HG02970 (cell line): ENCODE measurements at regions not wholly inside any gene's neighbourhood (a gene's known extent, or its start where the extent isn't known, plus 50 kb on each side); places are given as distances from the start of the nearest gene placed in this dataset.
"Not testable (repeated sequence)": the region's sequence is repeated elsewhere in the genome, so short reads cannot be mapped to it uniquely, and the experiment has no call there.

Source experiments
- ATAC-seq: cut with Tn5 transposase; IDR thresholded peaks from one replicate; pipeline ENCODE4 v1.9.1; 2021; ENCODE audit warnings: mild to moderate bottlenecking, moderate library complexity, moderate number of reproducible peaks; ENCODE audit not compliant: unreplicated experiment, low FRiP score

- ATAC-seq = no peak
Observed at GRCh38 chr12:65670775-65671174, 153.5 kb upstream of the HMGA2 start.

GRCh38 chr12:65672441-65672840, 151.8 kb upstream of the HMGA2 start:
- ATAC-seq = no peak

DNA sequence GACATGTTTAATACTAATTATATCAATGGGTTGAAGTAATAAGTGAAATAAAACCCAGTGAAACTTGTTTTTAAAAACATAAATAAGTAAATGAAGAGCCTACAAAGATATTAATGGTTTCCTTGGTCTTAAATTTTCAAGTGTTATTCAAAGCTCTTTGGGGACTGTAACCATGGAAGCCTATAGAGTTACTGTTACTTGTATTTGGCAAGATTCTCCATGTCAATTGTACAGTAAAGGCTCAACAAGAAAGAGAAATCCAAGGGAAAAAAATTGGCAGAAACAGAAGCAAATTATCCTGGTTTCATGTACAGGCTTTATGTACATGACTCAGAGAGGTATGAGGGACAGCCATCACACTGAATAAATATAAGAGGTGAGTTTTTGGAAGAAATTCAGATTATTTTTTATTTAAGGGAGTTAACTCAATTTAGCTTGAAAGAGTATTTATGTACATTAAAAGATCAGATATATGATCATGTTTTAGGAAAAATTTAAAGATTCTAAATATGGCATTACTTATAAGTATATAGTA, 151.1 kb upstream of the HMGA2 start:
- ATAC-seq = no peak

- ATAC-seq = no peak
Observed at GRCh38 chr12:65673732-65674131, 150.6 kb upstream of the HMGA2 start.

DNA sequence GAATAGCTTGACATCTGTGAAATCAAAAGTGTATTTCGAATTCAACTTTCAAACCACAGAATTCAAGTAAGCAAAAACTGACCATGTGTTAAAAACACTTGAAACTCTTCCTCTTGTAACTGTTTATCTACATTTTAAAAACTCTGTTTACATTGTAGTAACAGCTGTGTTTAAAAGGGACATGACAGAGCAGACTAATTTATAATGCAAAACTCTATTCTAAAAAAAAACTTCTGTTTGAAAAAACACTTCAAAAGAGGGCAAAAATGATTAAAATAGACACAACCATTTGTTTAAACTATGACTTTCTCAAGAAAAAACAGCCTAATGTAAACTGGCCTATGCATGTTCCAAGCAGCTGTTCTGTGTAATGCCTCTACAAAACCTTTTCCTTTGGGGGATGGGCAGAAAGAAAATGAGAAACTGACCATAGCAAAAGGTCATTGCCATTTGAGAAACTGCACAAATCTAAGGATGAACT, 149.1 kb upstream of the HMGA2 start:
- ATAC-seq = no peak

DNA sequence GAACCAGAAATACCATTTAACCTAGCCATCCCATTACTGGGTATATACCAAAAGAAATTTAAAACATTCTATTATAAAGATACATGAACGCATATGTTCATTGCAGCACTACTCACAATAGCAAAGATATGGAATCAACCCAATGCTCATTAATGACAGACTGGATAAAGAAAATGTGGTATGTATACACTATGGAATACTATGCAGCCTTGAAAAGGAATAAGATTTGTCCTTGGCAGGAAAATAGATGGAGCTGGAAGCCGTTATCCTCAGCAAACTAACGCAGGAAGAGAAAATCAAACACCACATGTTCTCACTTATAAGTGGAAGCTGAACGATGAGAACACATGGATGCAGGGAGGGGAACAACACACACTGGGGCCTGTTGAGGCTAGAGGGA, 146.1 kb upstream of the HMGA2 start:
- not testable (repeated sequence) for ATAC-seq

DNA sequence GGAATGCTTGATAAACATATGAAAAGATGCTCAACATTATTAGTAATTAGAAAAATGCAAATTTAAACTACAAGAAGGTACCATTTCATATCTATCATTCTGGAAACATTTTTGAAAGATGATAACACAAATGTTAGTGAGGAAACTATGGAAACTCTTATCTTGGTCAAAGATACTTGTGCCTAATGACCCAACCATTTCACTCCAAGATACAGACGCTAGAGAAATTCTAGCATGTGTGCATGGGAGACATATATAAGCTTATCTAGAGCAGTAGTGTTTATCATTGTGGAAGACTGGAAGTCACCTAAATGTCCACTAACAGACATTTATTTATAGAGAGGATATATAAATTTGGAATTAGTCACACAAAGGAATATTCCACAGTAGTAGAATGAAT, 143.1 kb upstream of the HMGA2 start:
- no peak for ATAC-seq

GRCh38 chr12:65682112-65682511, 142.2 kb upstream of the HMGA2 start:
- ATAC-seq = no peak

GRCh38 chr12:65684906-65685305, 139.4 kb upstream of the HMGA2 start:
- no peak for ATAC-seq

DNA sequence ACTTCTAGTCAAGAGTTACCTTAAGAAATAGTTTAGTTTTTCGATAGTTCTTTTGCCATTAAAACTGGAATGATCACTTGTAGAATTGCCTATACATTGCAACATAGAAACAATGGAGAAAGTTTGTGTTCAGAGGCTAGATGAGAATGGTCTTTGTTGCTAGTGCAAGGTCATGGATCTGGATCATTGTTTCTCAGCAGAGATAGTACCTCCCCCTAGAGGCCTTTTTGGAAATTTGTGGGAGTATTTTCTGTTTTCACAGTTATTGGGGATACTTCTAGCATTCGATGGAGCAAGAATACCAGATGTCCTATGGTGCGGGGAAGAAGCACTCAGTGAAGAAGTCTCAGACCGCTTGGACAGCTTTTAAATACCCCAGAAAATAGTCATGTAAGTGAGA, 138.8 kb upstream of the HMGA2 start:
- no peak for ATAC-seq

DNA sequence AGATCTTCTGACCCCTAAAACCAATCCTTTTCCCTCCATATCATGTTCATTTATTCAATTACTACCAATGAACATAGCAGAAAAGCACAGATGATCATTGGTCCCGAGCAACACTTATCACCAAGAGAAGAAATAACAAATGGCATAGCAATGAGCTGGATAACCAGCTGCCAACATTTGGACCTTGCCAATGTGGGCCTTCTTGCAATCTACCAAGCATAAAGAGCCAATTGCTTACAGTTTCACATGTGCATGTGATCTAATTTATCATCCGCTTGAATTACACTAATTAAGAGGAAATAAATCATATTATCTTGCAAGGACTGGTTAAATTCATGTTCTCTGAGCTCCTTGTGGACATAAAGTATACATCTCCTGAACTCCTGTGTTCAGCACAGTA, 134.8 kb upstream of the HMGA2 start:
- ATAC-seq = no peak

- ATAC-seq = no peak
Observed at GRCh38 chr12:65690477-65690876, 133.8 kb upstream of the HMGA2 start.

DNA sequence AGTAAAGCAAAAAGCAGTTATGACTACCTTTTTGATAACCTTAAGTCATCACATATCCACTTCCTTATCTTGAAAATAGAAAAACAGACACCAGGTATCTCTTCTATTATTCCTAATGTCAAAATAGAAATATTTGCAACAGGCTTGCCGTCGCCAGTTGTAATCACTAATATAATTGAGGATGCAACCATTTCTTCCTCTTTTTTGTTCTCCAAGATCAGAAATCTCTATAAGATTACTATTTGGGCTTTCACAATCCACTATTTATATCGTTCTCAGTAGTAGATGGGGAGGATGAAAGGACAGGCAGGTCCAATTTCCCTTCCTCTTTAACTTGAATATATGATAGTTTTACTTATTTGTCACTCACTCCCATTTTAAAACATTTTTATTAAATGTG, 130.2 kb upstream of the HMGA2 start:
- ATAC-seq = no peak

DNA sequence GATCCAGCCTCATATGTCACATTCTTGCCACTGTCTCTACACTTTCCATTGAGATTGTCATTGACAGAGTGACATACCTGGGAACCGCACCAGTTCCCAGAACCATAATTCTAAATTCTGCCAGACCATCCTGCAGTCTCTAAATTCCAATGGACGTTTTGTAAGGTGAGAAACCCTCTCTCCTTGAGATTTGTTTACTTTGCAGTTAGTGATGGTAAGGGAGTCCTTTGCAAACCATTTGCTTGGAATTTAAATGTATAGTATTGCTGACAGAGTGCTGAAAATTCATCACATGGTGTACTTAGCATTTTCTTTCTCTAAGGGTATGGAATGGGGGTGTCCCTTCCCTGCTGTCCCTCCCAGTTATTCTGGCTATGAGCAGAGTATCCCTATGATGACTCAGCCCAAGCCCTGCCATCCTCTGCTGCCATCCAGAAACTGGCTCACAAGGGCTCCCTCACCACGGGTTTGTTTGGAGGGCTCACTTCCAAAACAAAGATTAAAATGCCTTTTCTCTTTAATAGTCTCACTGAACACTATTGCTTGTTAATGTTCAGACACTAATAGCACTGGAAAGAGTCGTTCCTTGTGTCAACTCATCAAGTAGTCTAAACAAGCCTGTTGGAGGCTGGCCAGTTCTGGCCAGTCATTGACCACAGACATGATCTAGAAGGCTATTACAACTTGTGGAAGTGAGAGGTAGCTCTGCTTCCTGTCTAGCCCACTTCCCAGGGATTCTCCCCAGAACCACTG, 129.0 kb upstream of the HMGA2 start:
- ATAC-seq = no peak

- no peak for ATAC-seq
Observed at GRCh38 chr12:65696227-65696626, 128.1 kb upstream of the HMGA2 start.

DNA sequence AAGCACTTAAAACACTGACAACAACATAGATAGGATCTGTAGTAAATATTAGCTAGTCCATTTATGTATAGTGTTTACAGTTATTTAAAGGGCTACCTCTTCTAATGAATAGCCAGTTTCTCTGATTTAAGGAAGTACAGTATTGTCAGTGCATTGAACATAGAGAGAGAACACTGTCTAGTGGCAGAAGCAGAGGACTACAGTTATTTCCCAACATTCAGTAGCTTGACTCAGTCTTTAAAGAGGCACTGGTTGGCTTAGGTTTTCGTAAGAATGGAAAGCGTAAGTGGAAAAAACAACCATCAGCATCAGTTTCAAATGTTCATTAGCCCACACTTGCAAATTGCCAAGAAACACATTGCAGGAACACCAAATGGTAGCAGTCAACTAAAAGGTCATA, 125.0 kb upstream of the HMGA2 start:
- no peak for ATAC-seq

DNA sequence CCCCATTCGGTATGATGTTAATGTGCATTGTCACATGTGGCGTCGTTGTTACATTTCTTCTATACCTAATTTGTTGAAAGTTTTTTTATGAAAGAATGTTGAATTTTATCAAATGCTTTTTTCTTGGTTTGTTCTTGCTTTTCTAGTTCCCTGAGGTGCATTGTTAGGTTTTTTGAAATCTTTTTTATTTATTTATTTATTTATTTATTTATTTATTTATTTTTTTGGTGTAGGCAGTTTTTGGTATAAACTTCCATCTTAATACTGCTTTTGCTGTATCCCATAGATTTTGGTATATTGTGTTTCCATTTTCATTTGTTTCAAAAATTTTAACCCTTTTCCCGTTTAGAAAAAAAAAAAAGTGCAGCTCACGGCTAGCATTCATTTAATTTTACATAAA, 121.1 kb upstream of the HMGA2 start:
- no peak for ATAC-seq

GRCh38 chr12:65705380-65705876, 118.9 kb upstream of the HMGA2 start:
- ATAC-seq = no peak

- no peak for ATAC-seq
Observed at GRCh38 chr12:65707051-65707450, 117.2 kb upstream of the HMGA2 start.

- ATAC-seq = no peak
Observed at GRCh38 chr12:65712260-65713004, 111.9 kb upstream of the HMGA2 start.

DNA sequence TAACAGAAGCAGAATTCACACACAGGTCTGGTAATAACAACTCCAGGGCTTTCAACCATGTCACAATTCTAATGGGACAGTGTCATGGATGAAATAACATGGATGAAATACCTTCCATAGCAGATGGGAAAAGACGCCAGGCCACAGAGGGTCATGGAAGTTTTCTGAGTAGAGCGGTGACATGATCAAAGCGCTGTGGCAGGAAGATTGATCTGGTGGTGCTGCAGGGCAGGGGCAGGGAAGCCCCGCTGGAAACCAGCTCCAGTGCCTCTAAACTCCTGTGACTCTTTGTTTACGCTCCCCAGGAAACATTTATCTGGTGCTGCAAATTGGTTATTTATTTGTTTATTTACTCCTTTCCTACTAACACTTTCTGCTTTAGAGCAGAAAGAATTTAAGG, 108.3 kb upstream of the HMGA2 start:
- ATAC-seq = no peak
